ENCODE measurements at regions not wholly inside any gene's neighbourhood (a gene's known extent, or its start where the extent isn't known, plus 50 kb on each side); places are given as distances from the start of the nearest gene placed in this dataset.
"Not testable (repeated sequence)": the region's sequence is repeated elsewhere in the genome, so short reads cannot be mapped to it uniquely, and the experiment has no call there.

DNA sequence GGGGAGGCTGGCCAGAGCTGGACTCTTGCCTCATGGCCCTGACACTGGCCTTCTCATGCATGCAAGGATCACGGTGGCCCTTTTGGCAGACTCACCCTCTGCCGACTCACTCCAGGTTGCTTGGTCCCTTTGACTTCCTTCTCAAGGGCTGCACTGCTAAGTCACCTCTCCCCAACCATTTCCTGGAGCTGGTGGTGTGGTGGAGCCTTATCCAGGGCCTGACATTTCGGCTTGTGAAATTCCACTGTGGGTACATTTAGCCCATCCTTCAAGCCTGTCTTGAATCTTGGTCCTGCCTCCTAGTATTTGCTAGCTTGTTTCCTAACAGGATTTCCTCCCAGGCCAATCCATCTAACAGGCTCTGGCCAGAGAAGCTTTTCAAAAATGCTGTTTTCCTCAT, 52.6 kb upstream of the JUN start:
- DNase-seq (ENCODE audit: low read depth), result no peak

DNA sequence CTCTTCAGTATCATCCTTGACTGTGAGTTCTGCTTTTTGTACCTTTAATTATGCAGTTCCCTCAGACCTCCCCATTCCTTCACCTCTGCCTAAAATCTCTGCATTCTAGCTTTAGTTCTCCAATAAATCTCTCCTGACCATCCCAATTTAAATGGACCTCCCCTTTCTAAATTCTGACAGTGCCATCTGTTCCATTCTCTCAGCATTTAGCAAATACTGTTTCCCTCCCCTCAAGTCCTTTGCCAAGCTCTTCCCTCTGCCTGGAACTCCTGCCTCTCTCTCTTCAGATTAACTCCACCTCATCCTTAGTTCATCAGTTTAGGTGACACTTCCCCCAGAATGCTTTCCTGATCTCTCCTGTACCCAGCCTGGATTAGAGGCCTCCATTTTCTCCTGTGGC, 54.0 kb upstream of the JUN start:
- DNase-seq (ENCODE audit: low read depth), result no peak

DNA sequence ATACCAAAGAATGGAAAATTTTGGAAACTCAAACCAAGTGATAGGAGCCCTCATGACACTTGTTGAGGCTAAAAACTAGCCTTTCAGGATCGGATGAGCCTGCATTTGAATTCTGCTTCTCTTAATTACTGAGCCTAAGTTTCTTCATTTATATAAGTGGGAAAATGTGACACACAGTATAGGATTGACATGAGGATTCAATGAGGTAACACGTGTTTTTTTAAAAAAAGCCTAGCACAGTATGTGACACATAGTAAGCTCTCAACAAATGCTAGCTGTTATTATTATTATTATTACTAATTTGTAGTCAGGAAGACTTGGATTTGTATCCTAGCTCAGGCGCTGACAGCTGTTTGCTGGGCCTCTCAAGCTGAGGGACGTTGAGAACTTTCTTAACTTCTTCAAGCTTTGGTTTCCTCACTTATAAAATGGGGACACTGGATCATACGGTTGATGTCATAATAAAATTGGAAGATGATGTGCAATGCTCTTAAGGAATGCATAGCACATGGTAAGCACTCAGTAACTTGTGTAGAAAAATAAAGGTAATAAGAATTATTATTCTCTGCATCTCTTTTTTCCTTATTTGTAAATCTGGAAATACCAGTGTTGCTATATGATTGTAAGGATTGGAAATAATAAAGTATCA, 55.4 kb upstream of the JUN start:
- no peak for DNase-seq (ENCODE audit: low read depth)

DNA sequence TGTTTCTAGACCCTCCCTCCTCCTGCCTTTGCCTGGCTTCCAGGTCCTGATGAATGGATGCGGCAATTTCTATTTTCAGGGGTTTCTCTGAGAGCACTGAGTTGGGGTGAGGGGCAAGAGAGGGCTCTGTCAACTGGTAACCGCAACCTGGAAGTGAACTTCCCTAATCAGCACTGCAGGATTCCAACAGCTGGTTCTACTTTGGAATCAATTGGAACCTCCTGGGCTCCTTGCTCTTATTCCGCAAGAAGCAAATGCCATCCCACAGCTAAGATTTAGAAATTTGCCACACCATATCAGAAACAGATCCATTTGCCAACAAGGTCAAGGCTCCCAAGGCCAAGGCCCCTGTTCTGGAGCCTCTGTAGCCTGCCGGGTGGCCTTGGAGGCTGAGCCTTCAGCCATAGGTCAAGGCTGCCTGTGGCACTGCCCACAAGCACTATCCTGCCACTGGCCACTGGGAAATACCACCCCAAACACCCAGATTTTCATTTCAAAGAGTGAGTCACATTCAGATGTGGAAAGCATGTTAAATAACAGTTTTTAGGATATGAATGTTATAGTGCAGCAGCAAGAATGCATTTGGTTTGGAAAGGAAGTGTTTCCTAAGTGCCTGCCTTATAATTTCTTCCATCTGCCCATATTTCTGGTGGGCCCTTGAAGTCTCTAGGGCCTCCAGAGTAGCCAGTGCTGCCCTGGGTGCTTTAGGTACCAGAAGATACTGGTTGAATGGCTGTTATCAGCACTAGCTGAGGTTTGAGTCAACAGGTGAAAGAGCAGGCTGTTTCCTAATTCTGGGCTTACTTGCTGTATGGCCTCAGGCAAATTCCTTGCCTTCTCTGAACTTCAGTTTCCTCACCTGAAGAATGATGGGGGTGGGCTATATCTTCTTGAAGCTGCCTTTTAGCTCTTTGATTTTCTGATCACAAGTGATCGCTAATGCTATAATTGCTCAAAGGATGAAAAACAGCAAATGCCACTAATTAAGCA, 56.3 kb upstream of the JUN start:
- DNase-seq (ENCODE audit: low read depth), result no peak

DNA sequence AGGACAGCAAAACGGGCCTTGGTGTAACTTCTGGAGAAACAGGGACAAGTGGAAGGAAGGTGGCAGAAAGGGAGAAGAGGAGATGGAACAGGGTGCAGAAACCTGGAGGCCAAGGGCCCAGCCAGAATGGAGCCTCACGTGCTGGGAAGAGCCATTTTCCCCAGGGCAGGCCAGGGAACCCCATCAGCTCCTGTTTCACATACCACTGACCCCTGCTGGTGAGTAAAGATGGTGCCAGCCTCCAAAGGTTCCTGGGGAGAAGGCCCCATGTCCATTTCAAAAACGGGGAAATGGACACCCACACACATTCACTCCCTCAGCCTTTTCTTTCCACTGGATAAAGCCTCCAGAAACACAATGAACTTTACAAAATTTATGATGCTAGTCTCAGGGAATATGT, 57.6 kb upstream of the JUN start:
- DNase-seq (ENCODE audit: low read depth), result no peak

DNA sequence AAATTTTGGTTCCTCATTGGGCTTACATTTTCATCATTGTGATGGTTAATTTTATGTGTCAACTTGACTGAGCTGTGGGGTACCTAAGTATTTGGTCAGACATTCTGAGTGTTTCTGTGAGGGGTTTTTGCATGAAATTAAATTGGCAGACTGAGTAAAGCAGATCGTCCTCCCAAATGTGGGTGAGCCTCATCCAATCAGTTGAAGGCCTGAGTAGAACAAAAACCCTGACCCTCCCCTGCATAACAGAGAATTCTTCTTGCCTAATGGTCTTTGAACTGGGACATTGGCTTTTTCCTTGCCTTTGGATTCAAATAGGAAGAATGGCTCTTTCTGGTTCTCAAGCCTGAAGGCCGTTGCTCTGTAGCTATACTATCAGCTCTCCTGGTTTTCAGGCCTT, 59.1 kb upstream of the JUN start:
- DNase-seq (ENCODE audit: low read depth), result no peak

DNA sequence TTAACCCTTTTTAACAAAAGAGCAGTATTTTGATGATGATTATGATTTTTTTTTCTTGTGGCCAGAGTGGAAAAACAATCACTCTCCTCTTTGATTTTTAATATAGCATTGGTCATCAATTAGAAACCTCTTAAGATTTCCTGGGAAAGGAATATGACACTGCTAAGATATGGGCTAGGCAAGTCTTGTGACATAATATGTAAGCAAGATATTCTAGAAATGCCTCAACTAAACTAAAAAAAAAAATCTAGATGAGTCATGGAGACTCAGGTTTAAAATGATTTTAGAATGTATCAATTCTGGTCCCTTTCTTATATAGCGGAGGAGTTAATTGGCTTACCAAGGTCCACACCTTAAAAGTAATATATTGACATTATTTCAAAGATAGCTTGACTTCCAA, 60.3 kb upstream of the JUN start:
- no peak for DNase-seq (ENCODE audit: low read depth)

DNA sequence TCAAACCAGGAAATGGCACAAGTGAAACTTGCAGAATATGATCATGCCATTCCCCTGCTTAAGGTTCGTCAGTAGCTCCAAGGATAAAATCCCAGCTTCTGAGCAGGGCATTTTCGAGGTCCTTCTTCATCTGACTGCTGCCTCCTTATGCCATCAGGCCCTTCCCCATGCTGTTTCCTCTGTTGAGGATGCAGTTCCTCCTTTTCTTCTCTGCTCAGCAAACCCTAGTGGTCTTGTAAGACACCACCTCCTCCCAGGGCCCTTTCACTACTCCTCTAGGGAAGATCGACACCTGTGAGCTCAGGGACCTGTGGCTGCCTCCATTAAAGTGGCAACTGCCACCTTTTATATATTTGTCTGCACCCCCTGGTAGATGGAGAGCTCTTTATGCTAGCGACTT, 62.1 kb upstream of the JUN start:
- no peak for DNase-seq (ENCODE audit: low read depth)

DNA sequence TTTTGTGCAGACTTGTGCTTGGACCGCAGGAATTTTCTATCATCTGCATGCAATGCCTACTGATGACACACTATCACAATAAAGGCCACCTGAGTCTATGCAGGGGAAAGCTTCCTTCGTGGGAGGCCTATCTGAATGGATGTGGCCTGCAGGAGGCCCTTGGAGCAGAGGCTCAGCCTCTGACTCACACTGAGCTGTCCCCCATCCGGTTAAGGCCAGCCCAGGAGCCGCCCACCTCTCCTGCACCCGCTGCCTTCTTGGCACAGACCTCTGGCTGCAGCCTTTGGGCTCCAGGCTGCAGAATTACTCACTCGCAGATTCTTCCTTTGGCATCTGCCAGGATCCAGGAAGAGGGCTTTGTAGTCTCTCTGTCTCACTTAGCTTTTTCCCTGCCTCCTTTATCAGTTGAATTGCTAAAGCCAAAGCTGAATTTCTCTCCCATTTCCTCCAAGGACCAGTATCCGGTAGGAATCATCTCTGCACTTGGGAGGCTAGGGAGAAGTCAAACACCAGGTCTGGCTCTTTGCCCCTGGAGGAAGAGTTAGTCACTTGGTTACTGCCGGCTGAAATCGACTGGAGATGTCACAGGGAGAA, 65.1 kb upstream of the JUN start:
- DNase-seq (ENCODE audit: low read depth), result no peak

DNA sequence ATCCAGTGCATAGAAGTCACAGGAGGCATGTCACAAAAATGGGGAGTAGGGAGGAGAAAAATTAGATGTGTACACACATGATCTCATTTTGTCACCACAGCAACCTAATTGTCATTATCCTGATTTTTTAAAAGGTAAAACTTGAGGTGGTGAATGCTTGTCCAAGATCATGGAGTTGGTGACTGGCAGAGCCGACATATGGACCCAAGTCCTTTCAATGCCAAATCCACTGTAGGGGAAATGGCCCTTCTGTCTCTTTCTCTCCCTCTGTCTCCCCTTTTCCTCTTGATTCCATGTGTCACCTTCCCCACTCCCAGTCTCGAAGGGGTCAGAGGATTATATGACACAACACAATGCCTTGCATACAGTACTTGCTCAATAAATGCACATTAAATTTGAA, 65.7 kb upstream of the JUN start:
- no peak for DNase-seq (ENCODE audit: low read depth)

DNA sequence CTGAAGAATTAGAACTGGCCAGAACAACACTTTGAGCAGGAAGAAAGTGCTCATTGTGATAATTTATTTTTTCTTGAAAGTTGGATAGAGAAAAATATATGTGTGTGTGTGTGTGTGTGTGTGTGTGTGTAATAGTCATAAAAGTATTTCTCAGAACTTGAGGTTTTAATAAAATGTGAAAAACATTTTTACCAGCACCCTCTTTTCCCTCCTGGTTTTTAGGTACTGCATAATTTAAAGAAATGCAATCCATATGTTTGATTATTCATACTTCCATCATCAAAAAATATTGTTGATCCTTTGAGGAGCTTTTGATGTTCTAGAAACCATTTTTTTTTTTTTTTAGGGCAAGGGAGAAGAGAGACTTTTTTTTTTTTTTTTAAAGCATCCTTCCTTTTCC, 66.8 kb upstream of the JUN start:
- DNase-seq (ENCODE audit: low read depth), result no peak

DNA sequence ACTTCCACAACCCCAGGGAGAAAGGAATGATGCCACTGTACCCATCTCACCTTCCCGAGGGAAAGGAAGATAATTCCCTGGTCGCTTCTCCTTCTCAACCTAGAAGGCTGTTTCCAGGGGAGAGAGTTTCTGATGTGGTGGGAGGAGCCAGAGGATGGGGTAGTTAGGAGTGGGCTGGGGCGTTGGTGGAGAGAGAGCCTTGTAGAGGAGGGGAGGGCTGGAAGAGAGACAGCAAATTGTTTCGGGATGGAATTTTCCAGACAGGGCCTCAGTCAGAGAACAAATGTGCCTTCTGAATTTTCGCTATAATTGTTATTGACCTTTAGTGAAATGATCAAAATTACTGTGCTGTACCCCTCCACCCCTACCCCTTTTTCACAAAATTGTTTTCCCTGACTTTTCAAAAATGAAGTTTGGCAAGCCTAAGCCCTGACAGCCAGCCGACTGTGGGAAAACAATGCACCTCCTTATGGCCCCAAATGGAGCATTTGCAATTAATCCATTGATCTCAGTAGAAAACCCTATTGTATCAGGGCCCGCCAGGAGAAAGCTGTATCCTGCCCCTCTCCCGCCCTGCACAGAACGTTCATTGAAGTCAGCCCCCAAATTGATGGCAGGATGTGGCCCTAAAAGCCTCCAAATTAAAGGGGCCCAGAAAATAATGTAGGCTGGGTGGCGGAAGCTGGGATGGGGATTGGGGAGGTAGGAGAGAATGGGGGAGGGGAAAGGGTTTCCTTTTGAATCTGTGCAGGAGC, 69.1 kb upstream of the JUN start:
- DNase-seq (ENCODE audit: low read depth), result no peak

DNA sequence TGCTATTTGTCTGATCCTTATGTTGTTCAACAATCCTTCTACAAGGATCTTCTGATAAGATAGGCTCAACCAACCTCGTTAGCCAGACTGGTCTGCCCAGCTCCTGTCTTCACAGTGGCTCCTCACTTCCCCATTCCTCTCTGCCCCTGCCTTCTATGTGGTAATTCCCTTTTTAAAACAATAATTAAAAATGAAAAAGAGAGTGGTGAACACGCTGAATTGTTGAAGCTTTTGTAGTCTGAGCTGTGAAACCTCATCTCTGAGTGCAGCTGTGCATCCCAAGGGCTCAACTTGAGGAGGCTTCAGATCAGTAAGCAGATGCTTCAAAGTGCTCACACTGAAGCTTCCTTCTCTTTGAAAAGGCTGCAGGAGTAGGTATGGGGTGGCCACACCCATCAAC, 70.7 kb upstream of the JUN start:
- no peak for DNase-seq (ENCODE audit: low read depth)

DNA sequence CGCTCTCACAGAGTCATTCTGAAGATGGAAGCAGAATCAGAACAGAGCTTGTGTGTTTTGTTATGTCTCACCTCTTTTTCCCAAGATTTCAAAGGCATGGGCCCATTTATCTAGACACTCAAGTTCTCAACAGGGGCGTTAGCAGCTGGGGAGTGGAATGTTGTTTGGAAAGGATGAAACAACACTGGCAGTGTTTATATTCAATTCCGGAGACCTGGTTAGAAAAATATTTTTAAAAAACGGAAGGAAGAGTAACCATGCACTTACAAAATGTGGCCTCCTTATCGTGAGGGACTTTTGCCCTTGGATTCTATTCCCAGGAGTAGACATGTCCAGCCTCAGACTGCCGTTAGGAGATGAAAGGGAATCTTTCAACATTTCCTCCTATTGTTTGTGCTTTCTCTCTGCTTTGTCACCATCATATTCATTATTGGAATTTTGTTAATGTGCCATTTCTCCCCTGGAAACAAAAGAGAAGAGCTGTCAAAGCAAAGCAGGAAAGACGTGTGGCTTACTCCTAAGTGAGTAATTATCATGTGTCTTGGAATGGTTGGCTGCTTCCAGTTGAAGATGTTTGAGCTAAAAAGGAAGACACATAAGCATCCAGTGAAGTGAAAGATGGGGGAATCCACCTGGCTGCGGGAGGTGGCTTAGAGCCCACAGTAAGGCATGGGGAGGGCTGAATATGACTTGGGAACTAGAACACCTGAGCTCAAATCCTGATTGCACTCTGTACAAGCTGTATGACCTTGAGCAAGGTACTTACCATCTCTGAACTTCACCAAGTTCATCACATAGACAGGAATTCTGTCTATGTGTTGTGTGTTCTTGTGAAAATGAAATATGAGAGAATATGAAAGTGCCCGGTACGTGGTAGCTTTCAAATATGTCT, 71.7 kb upstream of the JUN start:
- DNase-seq (ENCODE audit: low read depth), result no peak

DNA sequence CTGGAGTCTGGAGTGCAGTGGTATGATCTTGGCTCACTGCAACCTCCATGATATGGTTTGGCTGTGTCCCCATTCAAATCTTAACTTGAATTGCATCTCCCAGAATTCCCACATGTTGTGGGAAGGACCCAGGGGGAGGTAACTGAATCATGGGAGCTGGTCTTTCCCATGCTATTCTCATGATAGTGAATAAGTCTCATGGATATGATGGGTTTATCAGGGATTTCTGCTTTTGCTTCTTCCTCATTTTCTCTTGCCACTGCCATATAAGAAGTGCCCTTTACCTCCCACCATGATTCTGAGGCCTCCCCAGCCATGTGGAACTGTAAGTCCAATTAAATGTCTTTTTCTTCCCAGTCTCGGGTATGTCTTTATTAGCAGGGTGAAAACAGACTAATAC, 72.4 kb upstream of the JUN start:
- not testable (repeated sequence) for DNase-seq (ENCODE audit: low read depth)

DNA sequence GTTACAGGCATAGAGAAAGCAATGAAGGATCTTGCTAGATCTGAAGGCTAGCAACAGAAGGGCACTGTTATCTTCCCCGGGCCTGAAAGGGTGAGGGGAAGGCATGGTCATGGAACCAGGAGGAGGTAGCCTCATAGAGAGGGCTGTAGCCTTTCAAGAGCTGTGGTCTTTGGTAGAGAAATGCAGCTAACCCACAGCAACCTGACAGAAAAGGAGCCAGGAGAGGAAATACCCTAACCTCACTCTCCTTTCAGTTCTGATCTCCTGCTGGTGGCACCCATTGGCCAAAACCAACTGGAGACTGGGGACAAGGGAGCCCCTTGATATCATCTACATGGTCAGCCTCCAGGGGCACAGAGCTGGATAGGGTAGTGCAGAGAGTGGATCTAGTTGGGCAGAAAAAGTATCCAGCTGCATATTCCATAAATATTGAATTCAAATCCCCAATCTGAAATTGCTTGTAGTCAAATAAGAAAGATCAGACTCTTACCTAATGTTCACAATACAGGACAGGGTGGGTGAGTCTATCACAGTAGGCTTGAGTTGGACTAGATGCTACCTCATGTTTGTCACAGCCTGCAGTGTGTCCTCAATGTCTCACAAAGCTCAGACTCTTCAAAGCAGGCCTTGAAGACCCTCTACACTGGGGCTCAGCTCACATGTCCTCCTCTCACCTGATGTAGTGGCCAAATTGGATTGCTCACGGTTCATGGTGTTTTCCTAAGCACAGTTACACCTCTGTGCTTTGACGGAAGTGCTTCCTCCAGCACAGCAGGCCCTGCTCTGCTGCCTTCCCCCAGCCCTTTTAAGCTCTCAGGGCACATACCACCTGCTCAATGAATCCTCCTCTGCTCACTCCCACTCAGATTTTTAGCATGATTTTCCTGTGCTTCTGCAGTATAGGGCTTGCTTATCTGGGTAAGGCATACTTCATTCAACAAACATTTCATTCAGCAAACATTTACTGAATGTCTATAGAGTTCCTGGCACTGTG, 74.1 kb upstream of the JUN start:
- no peak for DNase-seq (ENCODE audit: low read depth)

DNA sequence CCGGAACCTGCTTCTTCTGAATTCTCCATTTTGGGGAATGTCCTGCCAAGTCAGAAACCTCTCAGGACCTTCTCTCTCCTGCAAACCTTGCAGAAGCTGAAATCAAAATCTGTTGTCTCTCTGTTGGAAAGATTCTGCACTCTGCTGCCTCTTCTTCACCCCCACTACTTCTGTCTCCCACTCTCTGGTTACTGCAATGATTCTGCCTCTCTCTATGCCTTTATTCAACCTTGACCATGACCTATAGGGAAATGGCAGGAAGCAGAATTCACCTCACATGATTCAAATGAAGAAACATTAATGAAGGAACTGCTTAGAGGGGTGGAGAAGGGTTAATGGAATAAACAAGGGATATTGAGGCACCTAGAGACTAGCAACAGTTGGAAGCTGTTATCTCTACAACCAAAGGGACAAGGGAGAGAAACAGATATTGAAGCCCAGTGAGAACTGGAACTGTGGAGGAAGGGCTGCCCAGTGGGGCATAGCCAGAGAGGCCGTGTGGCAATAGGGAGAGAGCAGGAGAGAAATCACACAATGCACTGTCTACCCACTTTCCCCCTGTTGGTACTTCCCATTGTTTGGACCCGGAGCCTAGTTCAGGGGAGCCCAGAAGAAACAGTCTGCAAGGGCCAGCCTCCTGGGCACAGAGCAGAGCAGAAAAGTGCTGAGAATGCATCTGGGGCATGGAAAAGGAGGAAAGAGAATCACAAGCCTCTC, 76.1 kb upstream of the JUN start:
- DNase-seq (ENCODE audit: low read depth), result no peak

DNA sequence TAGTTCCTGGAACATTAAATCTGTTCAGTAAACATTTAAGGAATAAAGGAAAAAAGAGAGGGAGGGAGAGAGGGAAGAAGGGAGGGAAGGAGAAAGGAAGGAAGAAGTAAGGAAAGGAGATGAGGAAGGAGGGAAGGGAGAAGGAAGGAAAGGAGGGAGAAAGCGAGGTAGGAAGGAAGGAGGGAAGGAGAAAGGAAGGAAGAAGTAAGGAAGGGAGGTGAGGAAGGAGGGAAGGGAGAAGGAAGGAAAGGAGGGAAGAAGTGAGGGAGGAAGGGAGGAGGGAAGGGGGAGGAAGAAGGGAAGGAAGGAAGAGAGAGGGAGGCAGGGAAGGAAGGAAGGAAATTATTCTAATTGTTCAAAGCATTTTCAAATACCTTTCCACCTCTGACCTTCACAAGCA, 77.2 kb upstream of the JUN start:
- no peak for DNase-seq (ENCODE audit: low read depth)

DNA sequence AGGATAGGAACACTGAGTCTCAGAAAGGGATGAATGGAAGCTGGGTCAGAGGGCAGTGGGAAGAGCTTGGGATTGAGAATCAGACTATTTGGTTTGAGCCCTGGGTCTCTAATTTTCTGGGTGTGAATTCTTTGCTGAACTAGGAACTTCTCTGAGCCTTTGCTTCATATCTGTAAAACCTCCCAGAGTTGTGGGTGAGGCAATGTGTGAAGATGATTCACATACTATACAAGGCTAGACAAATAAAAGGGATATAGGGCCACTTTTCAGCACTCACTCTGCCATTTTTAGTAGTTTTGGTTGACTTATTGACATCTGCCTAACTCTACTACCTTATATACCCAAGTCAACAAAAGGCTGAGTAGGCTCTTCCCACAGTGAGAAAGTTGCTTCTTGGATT, 77.7 kb upstream of the JUN start:
- DNase-seq (ENCODE audit: low read depth), result no peak

Data from stimulated activated CD8-positive, alpha-beta memory T cell treated with anti-CD3 and anti-CD28 coated beads, Interleukin-15, amount 100 ng/mL, for 1 hour (primary cell).